GM10248 (cell line): ENCODE measurements at regions not wholly inside any gene's neighbourhood (a gene's known extent, or its start where the extent isn't known, plus 50 kb on each side); places are given as distances from the start of the nearest gene placed in this dataset.

ENCODE experiments used
- CTCF ChIA-PET: fragments of 300-600 bp; sonication (Branson Sonifier 250); formaldehyde crosslinking; extraction: SDS; loops from one replicate; lab custom pipeline; 2021; ENCODE audit warnings: antibody characterized with exemption; lab: Yijun Ruan, JAX
- POLR2A ChIA-PET: fragments of 350-650 bp; sonication (Branson Sonifier 250); formaldehyde crosslinking; extraction: SDS; loops from one replicate; lab custom pipeline; 2020; ENCODE audit warnings: antibody characterized with exemption; lab: Yijun Ruan, JAX
- DNase-seq: peaks from one replicate; pipeline ENCODE4 v3.0.0; 2012; ENCODE audit errors: extremely low spot score
- TF ChIP-seq, protein P1 (sequence below): IDR thresholded peaks from 2 replicates; pipeline ENCODE4 v1.5.1; 2012; ENCODE audit warnings: mild to moderate bottlenecking, low read depth; ENCODE audit errors: extremely low read depth, missing control alignments, control extremely low read depth

DNA sequence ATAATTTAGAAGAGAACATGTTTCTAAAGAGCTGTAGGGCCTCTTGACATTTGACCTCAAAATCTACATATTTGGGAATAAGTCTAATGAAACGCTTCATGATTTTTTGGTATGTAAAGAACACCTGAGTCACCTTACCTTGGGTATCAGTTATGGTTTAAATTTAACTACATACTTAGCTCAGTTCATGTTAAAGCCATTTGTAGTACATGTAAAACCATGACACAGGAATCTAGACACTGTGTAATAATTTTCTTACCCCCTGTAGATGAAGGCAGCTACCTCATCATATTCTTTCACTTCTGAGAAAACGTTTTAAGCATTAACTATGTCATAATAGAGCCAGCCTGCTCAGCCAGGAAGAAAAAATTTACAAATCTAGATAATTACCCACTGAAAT, 105.8 kb upstream of the CPNE8 start:
- ChIA-PET POLR2A (no interaction called here), CTCF (interaction anchor here (1.0 to 1.3 kb wide), 2 partner anchors 10 to 16 kb away, joined by 3 read pairs; no protein-coding TSS in a partner anchor)
- TF ChIP-seq, protein P1, sequence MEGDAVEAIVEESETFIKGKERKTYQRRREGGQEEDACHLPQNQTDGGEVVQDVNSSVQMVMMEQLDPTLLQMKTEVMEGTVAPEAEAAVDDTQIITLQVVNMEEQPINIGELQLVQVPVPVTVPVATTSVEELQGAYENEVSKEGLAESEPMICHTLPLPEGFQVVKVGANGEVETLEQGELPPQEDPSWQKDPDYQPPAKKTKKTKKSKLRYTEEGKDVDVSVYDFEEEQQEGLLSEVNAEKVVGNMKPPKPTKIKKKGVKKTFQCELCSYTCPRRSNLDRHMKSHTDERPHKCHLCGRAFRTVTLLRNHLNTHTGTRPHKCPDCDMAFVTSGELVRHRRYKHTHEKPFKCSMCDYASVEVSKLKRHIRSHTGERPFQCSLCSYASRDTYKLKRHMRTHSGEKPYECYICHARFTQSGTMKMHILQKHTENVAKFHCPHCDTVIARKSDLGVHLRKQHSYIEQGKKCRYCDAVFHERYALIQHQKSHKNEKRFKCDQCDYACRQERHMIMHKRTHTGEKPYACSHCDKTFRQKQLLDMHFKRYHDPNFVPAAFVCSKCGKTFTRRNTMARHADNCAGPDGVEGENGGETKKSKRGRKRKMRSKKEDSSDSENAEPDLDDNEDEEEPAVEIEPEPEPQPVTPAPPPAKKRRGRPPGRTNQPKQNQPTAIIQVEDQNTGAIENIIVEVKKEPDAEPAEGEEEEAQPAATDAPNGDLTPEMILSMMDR = no peak
- no peak for DNase-seq

DNA sequence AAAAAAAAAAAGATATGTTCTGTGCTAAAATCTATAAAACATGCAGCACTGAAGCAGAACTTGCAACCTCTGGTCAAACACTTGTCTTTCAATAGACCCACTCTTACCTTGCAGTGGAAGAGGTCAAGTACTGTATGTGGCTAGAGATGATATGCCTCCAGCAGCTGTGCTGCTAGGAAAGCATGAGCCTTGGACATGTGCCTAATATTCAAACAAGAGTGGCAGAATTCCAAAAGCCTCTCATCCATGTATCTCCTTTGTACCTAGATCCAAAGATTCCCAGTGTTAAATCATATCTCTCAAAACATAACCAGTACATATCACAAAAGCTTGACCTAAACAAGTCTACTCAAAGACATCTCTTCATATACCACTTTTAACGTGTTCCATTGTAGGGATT, 105.0 kb upstream of the CPNE8 start:
- TF ChIP-seq, protein P1 = no peak
- ChIA-PET CTCF (interaction anchor here (1.3 kb wide), 1 partner anchor 15 kb away, joined by 3 read pairs; no protein-coding TSS in a partner anchor), POLR2A (no interaction called here)
- no peak for DNase-seq

DNA sequence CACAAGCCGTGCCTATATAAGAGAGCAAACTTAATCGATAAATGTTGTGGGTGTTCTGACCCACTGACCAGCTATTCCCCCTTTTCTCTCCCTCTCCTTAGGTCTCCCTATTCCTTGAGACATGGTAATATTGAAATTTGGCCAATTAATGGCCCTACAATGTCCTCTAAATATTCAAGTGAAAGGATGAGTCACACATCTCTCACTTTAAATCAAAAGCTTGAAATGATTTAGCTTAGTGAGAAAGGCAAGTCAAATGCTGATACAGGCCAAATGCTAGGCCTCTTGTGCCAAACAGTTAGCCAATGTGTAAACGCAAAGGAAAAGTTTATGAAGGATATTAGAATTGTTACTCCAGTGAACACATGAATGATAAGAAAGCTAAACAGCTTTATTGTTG, 102.2 kb upstream of the CPNE8 start:
- POLR2A ChIA-PET = no interaction called here
- TF ChIP-seq, protein P1 = no peak
- DNase-seq = no peak
- CTCF ChIA-PET = interaction anchor here (1.0 to 1.1 kb wide), 2 partner anchors 12 to 16 kb away, joined by 3 read pairs; no protein-coding TSS in a partner anchor

DNA sequence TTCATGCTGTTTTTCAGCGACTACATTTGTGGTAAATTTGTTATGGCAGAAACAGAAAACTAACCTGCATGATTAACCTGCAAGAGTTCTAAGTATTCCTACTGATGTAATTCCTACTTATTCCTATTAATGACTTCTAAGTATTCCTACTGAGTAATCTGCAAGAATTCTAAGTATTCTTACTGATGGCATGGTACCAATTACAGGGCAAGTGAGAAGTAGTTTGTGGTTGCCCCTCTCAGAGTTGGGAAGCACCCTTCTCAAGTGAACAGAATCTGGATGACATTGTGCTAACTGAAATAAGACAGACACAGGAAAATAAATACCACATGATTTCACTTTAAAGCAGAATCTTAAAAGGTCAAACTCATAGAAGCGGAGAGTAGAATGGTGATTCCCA, 100.9 kb upstream of the CPNE8 start:
- POLR2A ChIA-PET = no interaction called here
- CTCF ChIA-PET = no interaction called here
- TF ChIP-seq, protein P1 = no peak
- no peak for DNase-seq

DNA sequence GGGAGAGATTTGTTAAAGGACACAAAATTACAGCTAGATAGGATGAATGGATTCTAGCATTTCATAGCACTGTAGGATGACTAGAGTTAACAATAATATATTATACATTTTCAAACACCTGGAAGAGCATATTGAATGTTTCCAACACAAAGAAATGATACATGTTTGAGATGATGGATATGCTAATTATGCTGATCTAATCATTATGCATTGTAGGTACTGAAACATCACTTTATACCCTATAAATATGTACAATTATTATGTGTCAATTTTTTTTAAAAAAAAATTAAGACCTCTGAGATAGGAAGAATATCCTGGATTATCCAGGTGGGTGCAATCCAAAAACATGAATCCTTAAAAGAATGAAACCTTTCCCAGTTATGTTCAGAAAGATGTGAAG, 100.3 kb upstream of the CPNE8 start:
- TF ChIP-seq, protein P1 = no peak
- POLR2A ChIA-PET = no interaction called here
- CTCF ChIA-PET = no interaction called here

DNA sequence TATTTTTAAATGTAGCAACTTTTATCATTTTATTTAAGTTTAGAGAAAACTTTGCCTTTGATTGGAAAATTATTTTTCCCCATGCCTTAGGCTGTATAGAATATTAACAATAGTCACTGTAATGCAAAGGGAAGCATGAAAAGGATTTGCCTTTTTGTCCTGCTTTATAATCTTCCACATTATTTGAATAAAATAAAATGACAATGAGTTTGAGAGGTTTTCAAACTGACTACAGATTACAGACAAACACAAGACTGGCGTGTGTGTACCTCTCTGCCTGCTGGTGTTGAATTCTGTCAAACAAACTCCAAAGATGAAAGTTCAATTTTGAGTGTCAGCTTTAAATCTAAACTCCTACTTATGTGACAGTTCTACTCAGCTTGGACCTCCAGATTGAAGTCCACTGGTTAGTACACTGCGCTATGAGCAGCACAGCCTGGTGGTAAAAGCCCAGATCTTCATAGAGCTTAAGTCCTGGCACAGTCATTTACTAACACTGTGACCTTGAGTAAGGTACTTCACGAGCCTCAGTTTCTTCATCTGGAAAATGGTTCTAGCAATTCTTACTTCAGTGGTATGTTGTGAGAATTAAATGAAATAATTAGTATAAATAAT, 98.3 kb upstream of the CPNE8 start:
- POLR2A ChIA-PET = no interaction called here

More for the DNA sequence above, 100.3 kb upstream of the CPNE8 start:
- DNase-seq = no peak

More for the DNA sequence above, 98.3 kb upstream of the CPNE8 start:
- CTCF ChIA-PET = no interaction called here
- TF ChIP-seq, protein P1 = no peak
- no peak for DNase-seq
